NCI-H2227 (cell line): ENCODE measurements at regions not wholly inside any gene's neighbourhood (a gene's known extent, or its start where the extent isn't known, plus 50 kb on each side); places are given as distances from the start of the nearest gene placed in this dataset.

Experiments
- DNase-seq: peaks from one replicate; lab custom pipeline; 2025; ENCODE audit not compliant: unreplicated experiment; lab: John Stamatoyannopoulos, UW

DNA sequence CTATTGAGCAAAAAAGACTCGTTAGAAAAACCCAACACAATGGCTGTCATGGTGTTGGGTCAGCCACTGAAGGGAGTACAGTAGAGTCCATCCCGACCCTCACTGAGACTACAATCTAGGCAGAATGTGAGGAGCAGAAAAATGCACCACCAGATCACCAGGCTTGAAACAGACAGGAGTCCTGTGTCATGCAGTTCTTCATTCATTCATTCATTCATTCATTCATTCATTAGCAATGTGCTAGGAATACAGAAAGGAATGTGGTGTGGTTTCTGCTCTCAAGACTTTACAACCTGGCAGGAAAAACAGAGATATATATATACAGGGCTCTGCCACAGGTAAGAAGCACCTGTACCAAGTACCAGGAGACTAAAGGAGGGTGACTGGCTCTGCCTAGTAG is 392.3 kb downstream of the OMA1 start:
- DNase-seq = no peak

DNA sequence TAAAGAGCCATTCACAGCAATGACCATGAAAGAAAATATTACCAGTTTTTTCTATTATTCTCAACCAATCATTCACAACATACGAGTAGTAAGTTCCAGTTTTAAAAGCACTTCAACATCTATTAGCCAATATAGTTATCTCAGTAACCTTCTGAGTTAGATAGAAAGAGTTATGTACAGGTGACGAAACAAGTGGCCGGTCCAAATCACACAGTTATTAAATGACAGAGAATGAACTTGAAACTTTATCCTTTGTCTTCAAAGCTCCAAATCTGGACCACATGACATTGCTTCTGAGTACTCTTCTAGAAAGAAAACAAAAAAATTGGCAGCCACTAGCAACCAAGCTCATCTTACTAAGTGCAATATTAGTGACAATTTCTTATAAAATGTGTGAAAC is 393.8 kb downstream of the OMA1 start:
- DNase-seq = no peak

DNA sequence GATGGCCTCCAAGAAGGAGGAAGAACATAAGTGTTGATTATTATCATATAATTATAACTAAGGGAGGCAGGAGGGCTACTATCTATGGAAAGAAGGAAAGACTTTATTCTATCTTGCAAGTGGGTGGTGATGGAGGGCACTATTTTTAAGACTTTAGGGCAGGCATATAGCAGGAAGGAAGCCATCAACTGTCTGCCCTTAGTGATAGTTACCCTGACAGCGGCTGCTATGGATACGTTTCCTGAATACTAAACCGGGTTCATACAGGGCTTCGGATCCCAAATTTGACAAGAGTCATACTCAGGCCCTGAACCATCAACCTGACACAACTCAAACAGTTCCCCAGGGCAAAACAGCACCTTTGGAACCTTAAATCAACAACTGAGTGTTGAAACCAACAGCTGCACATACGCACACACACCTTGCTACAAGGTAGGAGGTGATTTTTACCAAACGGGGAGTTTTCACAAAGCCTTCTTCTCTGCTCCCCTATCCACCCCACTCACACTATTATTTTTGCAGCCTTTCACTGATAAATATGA is 397.2 kb downstream of the OMA1 start:
- DNase-seq = no peak

DNA sequence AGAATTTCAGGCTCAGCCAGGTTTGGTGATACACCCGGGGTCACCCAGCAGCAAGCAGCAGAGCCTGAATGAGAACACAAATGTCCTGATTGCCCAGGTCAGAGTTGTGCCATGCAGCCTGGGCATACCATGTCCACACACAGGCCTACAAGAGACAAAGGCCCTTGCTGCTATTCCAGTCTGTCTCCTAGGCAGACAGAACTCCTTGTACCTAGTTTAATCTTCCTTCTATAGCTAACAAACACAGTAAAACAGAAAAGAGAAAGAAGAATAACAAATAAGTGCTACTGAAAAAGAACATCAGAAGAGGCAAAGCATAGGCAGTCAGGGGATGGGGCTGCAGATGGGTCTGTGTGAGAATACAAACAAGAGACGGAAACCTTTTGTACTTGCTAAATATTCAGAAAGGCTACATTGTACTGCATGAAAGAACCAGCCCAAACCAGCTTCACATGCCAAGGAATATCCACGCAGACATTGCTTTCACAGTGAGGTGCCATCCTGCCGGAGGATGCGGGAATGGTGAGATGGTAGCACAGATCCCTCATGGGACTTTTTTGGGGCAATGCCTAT is 401.7 kb downstream of the OMA1 start:
- no peak for DNase-seq

DNA sequence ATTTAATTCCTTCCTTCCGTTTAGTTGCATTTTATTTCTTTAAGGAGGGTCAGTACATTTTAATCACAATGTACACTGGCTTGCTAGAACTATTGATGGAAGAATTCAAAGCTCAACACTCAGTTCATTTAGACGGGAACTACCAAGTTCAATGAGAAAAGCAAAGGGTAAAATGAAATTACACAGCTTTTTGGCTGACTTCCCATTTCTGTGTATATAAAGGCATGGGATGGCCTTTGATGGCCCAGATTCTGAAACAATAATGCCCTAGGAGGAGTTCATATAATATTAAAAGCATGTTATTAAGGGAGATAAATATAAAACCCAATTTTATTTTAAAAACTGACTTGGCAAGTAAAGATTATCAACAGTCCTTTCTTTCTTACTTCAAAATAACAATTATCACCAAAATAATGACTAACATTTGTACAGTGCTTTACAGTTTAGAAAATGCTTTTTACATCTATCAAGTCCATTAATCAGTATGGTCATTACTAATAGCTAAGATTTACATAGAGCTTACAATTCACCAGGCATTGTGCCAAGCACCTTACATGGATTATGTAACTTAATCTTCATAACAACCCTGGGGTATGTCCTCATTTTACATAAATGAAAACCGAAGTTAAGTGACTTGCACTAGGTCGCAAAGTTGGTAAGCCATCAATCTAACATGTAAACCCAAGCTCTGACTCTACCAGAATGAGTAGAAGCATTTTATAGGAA is 402.4 kb downstream of the OMA1 start:
- DNase-seq = no peak

DNA sequence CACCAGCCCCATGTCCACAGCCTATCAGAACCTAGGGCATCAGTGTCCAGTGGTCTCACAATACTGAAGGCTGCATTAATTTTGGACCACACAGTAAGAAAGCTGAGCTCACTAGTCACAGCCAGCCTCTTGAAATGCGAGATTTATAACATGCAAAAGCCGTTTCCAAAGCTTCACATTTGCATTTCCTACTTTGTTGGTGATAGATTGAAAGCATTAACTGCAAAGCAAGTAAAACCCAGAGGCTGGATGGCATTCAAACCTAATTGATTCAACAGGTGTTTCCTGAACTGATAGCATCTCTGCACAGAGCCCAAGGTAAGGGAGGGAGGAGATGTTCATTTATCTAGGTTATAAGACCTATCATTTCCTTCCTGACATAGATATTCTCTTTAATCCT is 410.1 kb downstream of the OMA1 start:
- no peak for DNase-seq

DNA sequence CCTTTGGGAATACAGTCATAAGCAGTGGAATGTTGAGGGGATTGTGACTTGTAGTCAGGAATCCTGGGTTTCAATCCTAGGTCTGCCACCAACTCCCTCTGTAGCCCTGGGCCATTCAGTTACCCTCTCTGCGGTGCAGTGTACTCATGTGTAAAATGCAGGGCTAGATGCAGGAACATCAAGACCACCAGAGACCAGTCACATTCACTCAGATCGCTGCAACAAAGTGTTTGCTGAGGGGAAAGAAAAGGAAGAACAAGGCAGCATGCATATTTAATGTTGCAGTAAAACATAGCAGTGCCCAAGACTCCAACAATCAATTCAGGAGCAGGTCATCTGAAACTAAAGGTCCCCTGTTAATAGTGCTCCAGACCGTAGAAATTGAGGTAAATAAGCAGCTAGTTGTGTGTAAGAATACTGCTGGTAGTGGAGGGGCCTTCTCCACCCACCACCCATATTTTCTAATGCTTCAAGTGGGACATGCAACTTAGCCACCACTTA is 410.7 kb downstream of the OMA1 start:
- no peak for DNase-seq

DNA sequence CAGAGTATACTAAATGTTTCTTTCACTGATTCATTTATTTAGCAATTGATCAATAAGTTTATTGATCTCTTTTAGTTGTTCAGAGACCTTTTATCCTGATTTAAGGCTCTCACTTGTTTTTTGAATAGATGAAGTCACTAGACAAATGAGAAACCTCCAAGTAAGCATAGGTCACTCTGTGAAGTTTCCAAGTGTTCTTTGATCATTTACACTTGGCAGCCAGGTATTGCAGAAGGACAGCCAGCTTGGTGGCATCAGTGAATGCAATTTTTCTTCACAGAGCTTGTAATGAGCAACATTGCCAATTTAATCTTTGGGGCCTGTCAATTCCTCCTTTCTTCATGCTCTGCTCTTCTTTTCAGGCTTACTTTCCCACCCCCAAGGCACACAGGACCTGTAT is 413.0 kb downstream of the OMA1 start:
- no peak for DNase-seq

DNA sequence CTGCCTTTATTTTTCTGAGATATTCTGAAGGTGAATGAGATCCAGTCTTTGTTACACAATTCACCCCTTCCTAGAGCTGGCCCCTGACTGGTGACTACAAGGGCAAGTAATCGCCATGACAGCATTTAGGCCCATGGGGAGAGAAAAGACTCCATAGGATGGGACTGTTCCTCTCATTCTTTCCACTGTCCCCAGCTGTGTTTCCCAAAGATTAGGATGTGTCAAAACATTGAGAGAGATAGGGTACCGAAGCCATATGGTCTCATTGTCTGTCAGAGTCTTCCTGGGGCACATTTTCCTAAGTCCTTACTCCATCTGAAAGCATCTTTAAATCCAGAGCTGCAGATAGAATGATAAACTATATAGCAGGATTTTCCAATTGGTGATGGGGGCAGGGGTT is 423.5 kb downstream of the OMA1 start:
- no peak for DNase-seq

DNA sequence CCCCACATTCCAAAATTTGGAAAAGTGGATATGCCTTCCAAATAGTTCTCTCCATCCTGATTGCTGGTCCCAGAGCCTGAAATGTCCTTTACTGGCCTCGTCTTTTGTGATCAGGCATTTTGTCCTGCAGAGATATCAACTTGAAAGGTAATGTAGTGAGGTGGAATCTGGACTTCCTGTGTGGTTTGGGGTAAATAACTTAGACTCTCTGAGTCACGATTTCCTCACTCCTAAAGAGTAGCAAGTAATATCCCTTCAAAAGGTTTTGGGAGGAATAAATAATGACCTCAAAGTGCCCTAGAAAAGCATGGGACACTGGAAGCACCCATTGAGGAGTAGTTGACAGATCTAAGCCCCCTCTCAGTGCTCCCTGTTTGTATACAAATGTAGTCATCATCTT is 426.6 kb downstream of the OMA1 start:
- DNase-seq = no peak

DNA sequence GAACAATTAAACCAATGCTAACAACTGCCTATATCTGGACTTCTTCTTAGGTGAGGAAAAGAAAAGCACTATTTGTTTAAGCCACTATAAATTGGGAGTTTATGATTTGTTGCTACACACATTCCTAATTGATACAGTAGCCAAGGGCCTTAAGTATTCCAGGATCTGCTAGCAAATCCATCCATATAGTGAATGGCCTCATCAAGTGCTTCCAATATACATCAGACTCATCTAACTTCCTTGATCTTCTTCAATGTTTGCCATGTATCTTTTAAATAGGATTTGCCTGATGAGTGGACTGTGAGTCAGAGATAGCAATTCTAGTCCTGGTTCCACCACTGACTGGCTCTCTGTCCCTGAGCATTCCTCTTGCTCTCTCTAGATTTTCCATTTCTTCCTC is 430.2 kb downstream of the OMA1 start:
- no peak for DNase-seq

DNA sequence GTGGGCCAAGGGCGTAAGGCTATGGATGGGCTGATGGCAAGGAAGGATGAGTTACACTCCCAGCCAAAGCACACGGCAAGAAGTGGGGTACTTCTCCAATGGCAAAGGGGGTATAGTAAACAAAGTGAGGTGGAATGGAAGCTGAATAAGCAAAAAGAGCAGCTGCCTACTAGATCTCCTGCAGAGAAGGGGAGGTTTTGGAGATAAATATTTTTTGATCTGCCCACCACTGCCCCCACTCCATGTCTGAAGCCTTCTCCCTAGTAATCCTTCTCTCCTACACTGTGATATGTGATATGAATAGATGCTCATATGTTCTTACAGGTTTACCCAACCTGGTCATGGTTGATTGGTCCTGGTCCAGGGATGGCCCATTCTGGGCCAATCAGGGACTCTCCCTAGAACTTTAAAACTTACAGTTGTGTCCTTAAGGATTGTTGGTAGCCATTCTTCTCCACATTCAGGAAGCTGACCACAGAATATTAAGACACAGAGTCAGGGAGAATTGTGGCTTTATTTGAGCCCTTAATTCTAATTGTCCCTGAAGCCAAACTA is 436.8 kb downstream of the OMA1 start:
- DNase-seq = no peak

DNA sequence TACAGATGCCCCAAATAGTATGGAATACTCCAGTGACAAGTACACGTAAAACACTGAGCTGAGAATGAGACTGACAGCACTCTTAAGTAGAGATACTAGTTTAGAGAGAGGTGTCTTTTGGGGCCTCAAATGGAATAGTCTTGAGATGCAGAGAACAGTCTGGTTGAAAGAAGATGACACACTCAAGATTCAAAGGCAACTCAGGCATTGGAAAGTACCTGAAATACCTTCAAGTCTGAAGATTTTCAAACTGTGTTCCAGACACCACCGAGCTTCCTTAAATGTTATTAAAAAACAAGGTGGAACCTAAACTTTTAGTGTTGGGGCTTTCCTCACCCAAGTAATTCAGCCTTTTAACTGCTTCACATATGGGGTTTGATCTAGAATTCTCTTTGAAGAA is 437.7 kb downstream of the OMA1 start:
- no peak for DNase-seq

DNA sequence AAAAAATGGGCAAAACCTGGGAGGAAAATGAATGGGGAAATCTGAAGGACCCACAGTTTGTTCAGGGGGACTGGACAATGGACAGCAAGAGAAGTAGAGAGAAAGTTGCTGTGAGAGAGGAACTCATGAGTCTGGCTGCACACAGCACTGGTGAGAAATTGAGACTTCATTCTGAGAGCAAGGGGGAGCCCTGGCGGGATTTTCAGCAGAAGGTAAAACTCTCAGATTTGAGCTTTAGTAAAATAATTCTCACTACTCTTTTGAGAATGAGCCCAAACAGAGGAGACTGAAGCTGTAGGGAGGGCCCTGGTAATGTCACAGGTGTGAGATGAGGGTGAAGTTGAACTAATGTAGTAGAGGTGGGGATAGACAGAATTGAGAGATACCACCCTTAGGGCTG is 438.6 kb downstream of the OMA1 start:
- no peak for DNase-seq

DNA sequence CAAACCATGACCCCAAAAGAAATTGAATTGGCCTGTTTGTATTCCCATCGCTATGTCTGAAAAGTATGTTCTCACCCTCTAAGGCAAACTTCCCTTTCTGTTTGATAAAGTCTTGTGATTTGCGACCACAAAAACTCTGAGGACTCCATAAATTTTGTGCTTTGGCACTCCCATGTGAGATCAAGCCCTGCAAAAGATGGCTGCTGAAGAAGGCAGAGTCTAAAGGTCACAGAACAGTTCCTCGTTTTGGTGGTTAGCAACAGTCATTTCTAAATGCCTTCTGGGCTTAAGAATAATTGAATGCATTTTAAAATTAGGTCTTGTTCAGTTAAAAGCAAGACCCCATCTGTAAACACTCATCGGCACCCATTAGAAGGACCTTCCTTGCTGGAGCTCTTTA is 441.6 kb downstream of the OMA1 start:
- no peak for DNase-seq

DNA sequence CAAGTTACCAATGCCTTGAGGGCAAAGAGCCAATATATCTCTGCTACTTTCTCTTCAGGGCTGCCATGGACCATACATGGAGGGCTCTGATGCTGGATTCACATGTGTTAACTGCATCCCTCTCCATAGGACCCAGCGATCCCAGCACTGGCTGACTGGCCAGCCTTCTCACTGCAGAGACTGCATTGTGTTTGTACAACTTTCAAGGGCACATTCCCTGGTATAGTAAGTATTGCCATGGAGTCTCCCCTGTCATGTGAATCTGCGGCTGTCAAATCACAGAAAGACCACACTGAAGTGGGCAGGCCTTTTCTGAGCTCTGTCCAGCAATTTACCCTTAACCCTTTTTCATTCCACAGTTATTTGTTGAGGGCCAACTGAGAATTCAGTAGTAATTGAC is 449.8 kb downstream of the OMA1 start:
- no peak for DNase-seq

DNA sequence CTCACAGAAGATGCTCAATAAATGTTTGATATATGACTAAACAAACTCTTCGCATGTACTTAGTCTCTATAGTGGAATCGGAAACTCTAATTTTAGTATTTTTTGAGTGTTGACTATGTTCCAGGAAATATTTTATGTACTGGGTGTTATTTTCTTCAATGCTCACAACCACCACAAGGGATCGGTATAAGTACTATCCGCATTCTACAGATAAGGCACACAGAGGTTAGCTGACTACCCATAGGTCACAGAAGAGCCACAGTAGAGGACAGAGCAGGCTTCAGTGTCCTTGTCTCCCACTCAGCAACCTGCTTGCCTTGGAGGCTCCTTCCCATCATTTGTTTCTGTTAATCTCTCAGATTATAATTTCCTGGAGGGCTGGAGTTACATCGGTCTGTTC is 451.3 kb downstream of the OMA1 start:
- DNase-seq = no peak

DNA sequence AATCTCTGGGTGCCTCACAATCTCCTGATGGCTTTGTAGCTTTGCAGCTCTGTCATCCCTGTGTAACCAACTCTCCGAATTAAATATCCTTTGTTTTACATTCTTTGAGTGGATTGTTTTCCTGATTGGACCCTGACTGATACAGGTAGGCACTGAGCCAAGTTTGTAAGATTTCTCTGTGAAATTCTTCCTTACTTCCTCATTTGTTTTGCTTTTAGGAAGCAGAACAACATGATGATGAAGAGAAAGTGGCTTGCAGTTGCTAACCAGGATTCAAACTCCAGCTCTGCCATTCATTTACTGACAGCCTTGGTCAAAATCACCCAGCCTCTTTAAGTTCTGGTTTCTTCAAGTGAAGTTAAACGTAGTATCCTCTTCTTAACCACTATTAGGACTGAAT is 452.3 kb downstream of the OMA1 start:
- DNase-seq = no peak

DNA sequence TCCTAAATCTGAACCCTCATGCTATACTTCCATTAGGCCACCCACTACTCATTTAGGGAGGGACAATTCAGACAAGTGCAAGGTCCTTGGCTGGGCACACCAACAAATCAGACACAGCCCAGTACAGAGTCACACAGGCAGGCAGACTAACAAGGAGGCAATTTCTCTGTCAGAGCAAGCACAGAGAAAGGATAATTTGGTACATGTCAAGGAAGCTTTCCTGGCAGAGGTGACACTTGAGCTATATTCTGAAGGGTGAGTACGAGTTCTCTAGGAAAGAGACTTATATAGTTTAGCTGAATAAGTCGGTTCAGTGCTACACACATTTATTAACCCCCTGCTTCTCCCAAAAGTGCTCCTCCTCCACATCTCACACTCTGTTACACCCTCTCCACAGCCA is 455.9 kb downstream of the OMA1 start:
- no peak for DNase-seq

DNA sequence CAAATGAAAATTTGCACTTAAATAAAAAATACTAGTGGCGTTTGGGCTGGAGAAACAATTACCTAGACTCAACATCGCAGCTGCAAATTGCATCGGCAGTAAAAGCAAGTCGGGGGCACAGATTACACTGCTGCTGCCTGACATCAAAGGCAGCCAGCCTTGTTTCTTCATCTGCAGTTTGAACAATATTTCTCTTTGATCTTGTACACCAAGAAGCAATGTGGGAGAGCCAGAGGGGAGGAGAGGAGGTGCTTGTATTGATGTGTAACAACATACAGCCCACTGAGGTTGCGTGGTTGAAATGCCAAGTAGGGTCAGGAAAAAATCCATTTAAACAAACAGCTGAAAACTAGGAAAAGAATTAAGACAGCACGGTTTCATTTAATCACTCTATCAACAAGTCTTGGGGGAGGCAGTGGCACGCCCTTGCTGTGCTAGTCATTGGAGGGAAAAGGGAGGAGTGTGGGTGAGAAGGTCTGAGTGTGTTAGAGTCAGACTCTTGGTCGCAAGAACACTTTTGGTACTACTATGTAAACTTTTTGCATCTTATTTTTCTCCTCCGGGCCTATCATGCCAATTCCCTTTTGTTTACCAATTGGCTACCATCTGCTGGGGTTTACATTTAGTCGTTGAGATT is 456.5 kb downstream of the OMA1 start:
- DNase-seq = peak; percentile 78

DNA sequence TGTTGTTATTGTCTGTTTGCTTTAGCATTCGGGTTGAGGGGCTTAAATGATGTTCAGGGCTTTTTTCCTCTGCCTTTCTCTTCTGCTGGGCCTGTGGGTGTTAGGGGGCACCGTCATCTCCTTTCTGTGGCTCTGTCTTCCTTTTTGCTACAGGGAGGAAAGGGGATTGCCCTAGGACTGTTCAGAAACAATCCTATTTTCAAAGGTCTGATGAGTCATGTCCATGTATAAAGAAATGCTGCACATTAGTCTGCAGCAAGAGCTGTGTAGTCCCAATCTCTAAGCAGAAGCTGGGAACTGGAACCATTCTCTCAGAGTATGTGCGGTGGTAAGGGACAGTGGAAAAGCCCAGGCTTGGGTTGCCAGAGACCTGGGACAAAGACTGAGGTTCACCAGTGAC is 462.3 kb downstream of the OMA1 start:
- DNase-seq = no peak

DNA sequence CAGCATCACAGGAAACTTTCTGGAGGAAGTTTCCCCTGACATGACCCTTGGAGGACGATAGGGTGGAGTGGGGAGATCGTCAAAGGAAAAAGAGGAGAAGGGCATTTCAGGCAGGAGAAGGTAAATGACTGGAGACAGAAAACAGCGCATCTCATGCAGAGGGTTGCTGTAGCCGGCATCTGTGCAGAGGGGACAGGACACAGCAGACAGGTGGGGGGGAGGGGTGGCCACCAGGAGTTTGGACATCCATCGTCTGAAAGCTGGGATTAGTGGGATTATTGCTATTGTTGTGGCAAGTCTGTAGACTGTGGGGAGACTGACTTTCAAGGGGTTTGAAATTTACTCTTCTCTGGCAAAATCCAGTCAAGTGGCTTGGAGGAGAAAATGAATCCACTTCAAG is 463.9 kb downstream of the OMA1 start:
- DNase-seq = no peak
